ENCODE measurements at regions not wholly inside any gene's neighbourhood (a gene's known extent, or its start where the extent isn't known, plus 50 kb on each side); places are given as distances from the start of the nearest gene placed in this dataset.

GRCh38 chr16:85426806-85427205 lies 186.3 kb upstream of the GSE1 start:
- no peak for TF ChIP-seq EZH2 (IDR thresholded peaks at IDR 0.05; ENCODE audit: low read length)
- TF ChIP-seq CTCF (optimal IDR thresholded peaks at IDR 0.05 in 1 of 3, IDR thresholded peaks at IDR 0.05 in 1 of 3, conservative IDR thresholded peaks at IDR 0.05 in 1 of 3; ENCODE audit: extremely low read depth in 1 of 3, insufficient read depth in 2 of 3, low read length in 3 of 3): no peak
